Smooth muscle cell (in vitro differentiated cells): ENCODE measurements at regions not wholly inside any gene's neighbourhood (a gene's known extent, or its start where the extent isn't known, plus 50 kb on each side); places are given as distances from the start of the nearest gene placed in this dataset.
"Not testable (repeated sequence)": the region's sequence is repeated elsewhere in the genome, so short reads cannot be mapped to it uniquely, and the experiment has no call there.

Source experiments
- DNase-seq: peaks from one replicate; lab custom pipeline; 2025; ENCODE audit not compliant: unreplicated experiment; lab: John Stamatoyannopoulos, UW
- H2AFZ ChIP-seq: fragments of 200-600 bp; sonication (generic); 2 replicates; pipeline ENCODE4 v1.6.0; 2016; ENCODE audit warnings: antibody characterized with exemption, low read depth, mild to moderate bottlenecking
- H3F3A ChIP-seq: fragments of 200-600 bp; sonication (generic); 2 replicates; pipeline ENCODE4 v1.6.0; 2017; ENCODE audit warnings: antibody characterized with exemption, low read depth
- H3K27ac ChIP-seq: fragments of 200-600 bp; sonication (generic); 2 replicates; pipeline ENCODE4 v1.5.1; 2016; ENCODE audit warnings: low read depth, mild to moderate bottlenecking
- H3K27me3 ChIP-seq: fragments of 200-600 bp; sonication (generic); 2 replicates; pipeline ENCODE4 v1.6.1; 2016; ENCODE audit warnings: low read depth, mild to moderate bottlenecking
- H3K36me3 ChIP-seq: fragments of 200-600 bp; sonication (generic); 2 replicates; pipeline ENCODE4 v1.5.1; 2016; ENCODE audit warnings: low read depth
- H3K4me1 ChIP-seq: fragments of 200-600 bp; sonication (generic); 2 replicates; pipeline ENCODE4 v1.5.1; 2016; ENCODE audit warnings: low read depth
- H3K4me2 ChIP-seq: fragments of 200-600 bp; sonication (generic); 2 replicates; pipeline ENCODE4 v1.6.0; 2016; ENCODE audit warnings: mild to moderate bottlenecking
- H3K4me3 ChIP-seq: fragments of 200-600 bp; sonication (generic); 2 replicates; pipeline ENCODE4 v1.5.1; 2016; ENCODE audit warnings: mild to moderate bottlenecking
- H3K79me2 ChIP-seq: fragments of 200-600 bp; sonication (generic); 2 replicates; pipeline ENCODE4 v1.6.0; 2016; ENCODE audit warnings: low read depth, mild to moderate bottlenecking
- H3K9ac ChIP-seq: fragments of 200-600 bp; sonication (generic); 2 replicates; pipeline ENCODE4 v1.6.0; 2016; ENCODE audit warnings: low read depth
- H3K9me3 ChIP-seq: fragments of 200-600 bp; sonication (generic); replicated peaks from 2 replicates; pipeline ENCODE4 v1.5.1; 2016; ENCODE audit warnings: low read depth
- H4K20me1 ChIP-seq: fragments of 200-600 bp; sonication (generic); 2 replicates; pipeline ENCODE4 v1.6.0; 2016; ENCODE audit warnings: low read depth
- CTCF ChIP-seq: fragments of 200-600 bp; sonication (generic); IDR thresholded peaks from 2 replicates; pipeline ENCODE4 v1.5.1; 2017; ENCODE audit warnings: borderline replicate concordance, mild to moderate bottlenecking, antibody characterized with exemption; ENCODE audit not compliant: insufficient read depth, poor library complexity, severe bottlenecking
- WGBS: methylation state at CpG from one replicate; pipeline ENCODE4 v1.1.7; 2016; ENCODE audit warnings: low lambda C conversion rate; 5-methylcytosine and 5-hydroxymethylcytosine counted together

GRCh38 chrX:121407627-121408026 lies 360.2 kb downstream of the GLUD2 start:
- Histone ChIP-seq H3K4me2 (no peak overlapping the region), H2AFZ (no peak overlapping the region), H3K4me3 (no peak overlapping the region), H3K27ac (no peak overlapping the region), H3K4me1 (no peaks in the 10 kb centered on the region), H3K9me3 (no peaks in the 10 kb centered on the region), H3K36me3 (no peaks in the 10 kb centered on the region), H3K79me2 (no peaks in the 10 kb centered on the region), H3K27me3 (no peaks in the 10 kb centered on the region), H4K20me1 (no peaks in the 10 kb centered on the region), H3F3A (no peaks in the 10 kb centered on the region), H3K9ac (no peak overlapping the region)
- no peak for TF ChIP-seq CTCF
- no peak for DNase-seq
- WGBS, result 75% methylated on average over 5 of the region's 5 CpGs

- H3K4me3 ChIP-seq, H3K79me2 ChIP-seq, H4K20me1 ChIP-seq, H3F3A ChIP-seq, DNase-seq, H3K27ac ChIP-seq, H3K27me3 ChIP-seq, H3K9me3 ChIP-seq, H2AFZ ChIP-seq, H3K4me2 ChIP-seq, H3K4me1 ChIP-seq, H3K36me3 ChIP-seq, H3K9ac ChIP-seq: not testable (repeated sequence)
- 95% methylated on average over 26 of the region's 27 CpGs for WGBS
These were observed 384.1 kb downstream of the GLUD2 start for GRCh38 chrX:121431514-121431913.

- Histone ChIP-seq H4K20me1 (no peaks in the 10 kb centered on the region), H3K9me3 (no peaks in the 10 kb centered on the region), H2AFZ (no peak overlapping the region), H3K4me1 (no peaks in the 10 kb centered on the region), H3K4me3 (no peak overlapping the region), H3K79me2 (no peaks in the 10 kb centered on the region), H3K36me3 (no peaks in the 10 kb centered on the region), H3K27me3 (no peaks in the 10 kb centered on the region), H3K9ac (no peak overlapping the region), H3K4me2 (no peak overlapping the region), H3K27ac (no peak overlapping the region), H3F3A (no peaks in the 10 kb centered on the region)
- 96% methylated on average over 1 of the region's 1 CpG for WGBS
- TF ChIP-seq CTCF, result no peak
- DNase-seq, result no peak
These were observed 385.9 kb downstream of the GLUD2 start for GRCh38 chrX:121433289-121433688.

GRCh38 chrX:121437666-121438065 lies 390.3 kb downstream of the GLUD2 start:
- not testable (repeated sequence) for H3K9me3 ChIP-seq, H3F3A ChIP-seq, H3K9ac ChIP-seq, H3K4me1 ChIP-seq, H3K36me3 ChIP-seq, H3K27me3 ChIP-seq, H4K20me1 ChIP-seq, H3K27ac ChIP-seq, H2AFZ ChIP-seq, H3K4me2 ChIP-seq, H3K79me2 ChIP-seq, DNase-seq, H3K4me3 ChIP-seq
- 93% methylated on average over 23 of the region's 23 CpGs for WGBS

- DNase-seq, result no peak
- no peak for TF ChIP-seq CTCF
- H3F3A ChIP-seq, result no peaks in the 10 kb centered on the region
- H4K20me1 ChIP-seq, result no peaks in the 10 kb centered on the region
- no peak overlapping the region for H3K9ac ChIP-seq
- no peaks in the 10 kb centered on the region for H3K79me2 ChIP-seq
- no peaks in the 10 kb centered on the region for H3K27me3 ChIP-seq
- no peak overlapping the region for H3K4me2 ChIP-seq
- no peak overlapping the region for H3K4me3 ChIP-seq
- H3K27ac ChIP-seq, result no peak overlapping the region
- no peaks in the 10 kb centered on the region for H3K36me3 ChIP-seq
- H2AFZ ChIP-seq, result no peak overlapping the region
- 79% methylated on average over 1 of the region's 1 CpG for WGBS
- no peaks in the 10 kb centered on the region for H3K4me1 ChIP-seq
- H3K9me3 ChIP-seq, result peaks cover 4% of the 10 kb centered on the region
These were observed 408.5 kb downstream of the GLUD2 start for GRCh38 chrX:121455890-121456289.
